SIG-M5 treated with dmso at 0.1 percent for 504 hours (cell line): ENCODE measurements at regions not wholly inside any gene's neighbourhood (a gene's known extent, or its start where the extent isn't known, plus 50 kb on each side); places are given as distances from the start of the nearest gene placed in this dataset.
"Not testable (repeated sequence)": the region's sequence is repeated elsewhere in the genome, so short reads cannot be mapped to it uniquely, and the experiment has no call there.

Source experiments
- DNase-seq: peaks from one replicate; lab custom pipeline; 2025; ENCODE audit not compliant: unreplicated experiment; lab: John Stamatoyannopoulos, UW

GRCh38 chr12:76653342-76653741, 93.8 kb upstream of the OSBPL8 start:
- no peak for DNase-seq

DNA sequence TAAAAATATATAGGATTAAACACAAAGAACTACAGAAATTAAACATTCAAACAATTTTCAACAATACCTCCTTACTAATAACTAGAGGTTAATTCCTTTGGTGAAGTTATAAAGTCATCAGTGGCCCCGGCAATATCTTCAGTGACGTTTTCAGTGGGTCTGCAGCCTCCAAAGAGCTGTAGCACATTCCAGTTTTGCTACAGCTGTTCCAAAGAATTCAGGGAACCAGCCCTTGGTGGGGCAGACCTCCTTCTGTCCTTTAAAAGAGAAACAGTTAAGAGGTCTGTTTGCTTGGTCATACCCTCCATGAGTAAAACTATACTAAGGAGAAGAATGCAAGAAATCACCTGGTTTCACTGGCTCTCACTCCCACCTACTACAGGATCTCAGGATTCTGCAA, 99.2 kb upstream of the ZDHHC17 start:
- DNase-seq = no peak

GRCh38 chr12:76666290-76666835, 97.6 kb upstream of the ZDHHC17 start:
- no peak for DNase-seq

DNA sequence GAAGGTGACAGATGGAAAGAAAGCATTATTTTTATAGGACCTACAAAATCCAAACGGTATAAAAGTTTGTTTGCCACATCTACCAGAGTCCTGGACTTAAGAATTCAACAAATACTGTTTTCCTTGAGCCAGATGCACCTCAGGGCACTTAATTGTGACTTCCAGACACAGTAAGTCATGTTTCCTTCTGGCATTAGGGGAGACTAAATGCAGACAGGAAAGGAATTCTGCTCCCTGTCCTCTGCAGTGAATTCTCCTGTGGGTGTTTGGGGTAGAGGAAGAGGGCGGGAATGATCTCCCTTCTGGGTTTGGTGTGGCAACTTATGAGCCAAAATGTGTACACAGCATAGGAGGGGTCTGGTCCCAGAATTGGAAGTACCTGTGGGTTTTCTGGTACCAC, 93.9 kb upstream of the ZDHHC17 start:
- no peak for DNase-seq

- no peak for DNase-seq
Measured at GRCh38 chr12:76670776-76671175, 93.1 kb upstream of the ZDHHC17 start.

- no peak for DNase-seq
Measured at GRCh38 chr12:76674669-76675315, 89.1 kb upstream of the ZDHHC17 start.

- DNase-seq = not testable (repeated sequence)
Measured at GRCh38 chr12:76676261-76676660, 87.7 kb upstream of the ZDHHC17 start.

DNA sequence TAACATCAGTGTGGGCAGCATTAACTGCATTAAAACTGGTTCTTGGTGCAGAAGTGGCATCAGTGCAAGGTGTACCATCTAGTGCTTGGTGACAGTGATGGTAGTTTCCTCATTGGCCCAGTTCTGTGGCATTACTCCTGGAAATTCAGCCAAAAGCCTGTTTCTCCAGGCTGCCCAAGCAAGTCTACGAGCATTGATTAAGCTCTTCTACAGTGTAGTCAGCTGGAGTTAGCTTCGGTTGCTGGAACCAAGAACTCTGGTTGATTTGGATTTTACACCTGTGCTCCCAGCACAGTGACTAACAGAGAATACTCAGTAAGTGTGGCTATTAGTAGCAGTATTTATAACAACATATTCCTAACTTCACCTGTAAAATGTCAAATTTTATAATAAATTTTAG, 84.9 kb upstream of the ZDHHC17 start:
- no peak for DNase-seq

DNA sequence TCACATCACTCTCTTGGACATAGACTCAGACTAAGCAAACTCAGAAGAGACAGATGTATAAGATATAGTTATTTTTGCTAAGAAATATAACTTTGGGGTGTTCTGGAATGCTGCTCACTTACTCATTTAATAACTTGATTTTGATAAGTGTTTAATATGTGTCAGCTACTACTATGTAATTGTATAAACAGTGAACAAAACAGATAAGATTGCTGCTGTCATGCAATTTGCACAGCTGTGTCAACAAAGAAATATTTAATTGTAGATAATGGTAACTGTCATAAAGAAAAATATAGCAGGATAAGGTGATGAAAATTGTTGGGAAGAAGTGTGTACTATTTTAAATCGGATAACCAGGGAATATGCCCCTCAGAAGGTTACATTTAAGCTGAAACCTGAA, 84.1 kb upstream of the ZDHHC17 start:
- no peak for DNase-seq

DNA sequence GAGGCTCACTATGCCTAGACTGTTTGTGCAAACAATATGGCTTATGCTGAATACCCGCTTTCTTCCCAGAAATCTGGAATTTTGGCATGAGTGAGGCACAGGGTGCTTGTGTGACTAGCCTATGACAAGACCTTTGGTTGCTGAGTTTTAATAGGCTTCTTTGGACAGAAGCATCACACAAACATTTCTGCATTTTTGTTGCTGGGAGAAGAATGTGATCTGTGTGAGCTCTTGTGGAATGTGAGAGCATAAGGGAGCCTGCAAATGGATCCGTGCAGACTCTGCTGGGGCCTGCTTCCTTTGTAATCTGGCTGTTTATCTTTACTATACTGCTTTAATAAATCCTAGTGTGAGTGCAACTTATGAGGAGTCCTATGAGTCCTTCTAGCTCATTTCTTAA, 83.0 kb upstream of the ZDHHC17 start:
- no peak for DNase-seq

DNA sequence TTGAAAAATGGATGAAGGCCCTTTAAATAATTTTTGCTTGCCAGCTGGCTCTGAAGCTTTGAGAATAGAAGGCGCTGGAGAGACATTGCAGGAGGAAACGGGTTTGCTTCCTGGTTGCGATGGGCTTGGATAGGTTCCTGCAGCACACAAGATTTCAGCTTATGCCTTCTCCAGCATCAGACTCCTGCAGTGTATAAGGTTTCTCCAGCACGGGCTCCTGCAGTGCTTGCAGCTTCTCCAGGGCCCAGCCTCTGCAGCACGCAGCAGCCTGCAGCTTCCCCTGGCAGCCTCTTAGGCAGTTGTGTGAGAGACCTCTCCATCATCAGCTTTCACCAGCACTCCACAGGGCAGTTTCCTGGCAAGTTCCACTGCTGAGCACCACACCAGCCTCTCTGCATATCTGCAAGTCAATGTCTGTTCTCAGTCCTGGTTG, 78.7 kb upstream of the ZDHHC17 start:
- DNase-seq = no peak

DNA sequence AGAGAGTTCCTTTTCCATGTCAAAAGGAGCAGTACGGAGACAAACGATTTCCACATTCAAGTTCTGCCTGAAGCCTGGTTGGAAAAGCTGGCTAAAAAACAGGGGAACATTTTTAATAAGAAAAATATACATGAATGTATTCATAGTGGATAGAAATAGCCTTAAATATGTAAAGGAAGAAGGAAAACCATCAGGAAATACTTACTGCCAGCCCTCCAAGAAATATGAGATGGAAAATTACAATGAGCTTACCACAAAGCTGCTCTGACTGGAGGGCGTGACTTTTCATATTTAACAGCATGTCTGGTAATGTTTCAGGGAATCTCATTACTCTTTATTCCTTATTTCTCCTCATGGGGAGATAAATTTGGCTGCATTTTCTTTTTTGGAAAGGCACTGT, 75.9 kb upstream of the ZDHHC17 start:
- DNase-seq = no peak

- no peak for DNase-seq
Measured at GRCh38 chr12:76688631-76689030, 75.3 kb upstream of the ZDHHC17 start.

DNA sequence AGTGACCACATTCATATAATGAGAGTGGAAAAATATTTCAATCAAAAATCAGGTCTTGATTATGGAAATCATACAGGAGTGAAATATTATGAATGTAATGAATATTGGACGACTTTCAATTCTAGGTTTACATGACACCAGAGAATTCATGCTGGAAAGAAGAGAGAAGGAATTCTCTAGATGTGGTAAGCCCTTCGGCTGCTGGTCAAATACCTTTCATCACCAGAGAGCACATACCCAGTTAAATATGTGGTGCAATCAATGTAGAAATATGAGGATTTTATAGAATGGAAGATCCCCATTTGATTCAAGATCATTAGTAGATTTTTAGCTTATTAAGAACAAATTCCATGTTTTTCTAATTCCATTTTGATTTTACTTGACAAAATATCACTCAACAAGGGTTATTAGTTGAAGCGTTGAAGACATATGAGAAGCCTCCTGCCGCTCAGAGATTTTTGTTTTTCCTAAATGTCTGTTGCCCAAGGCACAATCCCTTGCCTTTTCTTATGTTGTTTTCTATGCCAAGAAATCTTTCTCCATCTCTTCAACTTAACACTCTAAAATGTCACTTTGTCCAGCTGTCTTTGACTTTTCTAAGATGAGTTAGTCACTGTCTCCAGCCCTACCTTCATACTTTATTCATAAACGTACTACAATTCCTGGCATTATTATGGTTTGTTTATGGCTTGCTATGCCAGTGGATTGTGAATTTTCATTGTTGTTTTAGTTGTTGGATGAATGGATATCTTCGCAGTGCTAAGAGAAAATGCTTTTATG, 72.8 kb upstream of the ZDHHC17 start:
- no peak for DNase-seq

- DNase-seq = no peak
Measured at GRCh38 chr12:76692846-76693245, 71.1 kb upstream of the ZDHHC17 start.

- DNase-seq = no peak
Measured at GRCh38 chr12:76694369-76694768, 69.5 kb upstream of the ZDHHC17 start.

- DNase-seq = no peak
Measured at GRCh38 chr12:76696186-76696585, 67.7 kb upstream of the ZDHHC17 start.

GRCh38 chr12:76697849-76698248, 66.1 kb upstream of the ZDHHC17 start:
- no peak for DNase-seq

GRCh38 chr12:76698316-76698715, 65.6 kb upstream of the ZDHHC17 start:
- no peak for DNase-seq

GRCh38 chr12:76698966-76699365, 64.9 kb upstream of the ZDHHC17 start:
- DNase-seq = no peak

- no peak for DNase-seq
Measured at GRCh38 chr12:76701690-76702089, 62.2 kb upstream of the ZDHHC17 start.

GRCh38 chr12:76702946-76703345, 61.0 kb upstream of the ZDHHC17 start:
- no peak for DNase-seq
